ENCODE measurements at regions not wholly inside any gene's neighbourhood (a gene's known extent, or its start where the extent isn't known, plus 50 kb on each side); places are given as distances from the start of the nearest gene placed in this dataset.
"Not testable (repeated sequence)": the region's sequence is repeated elsewhere in the genome, so short reads cannot be mapped to it uniquely, and the experiment has no call there.

- not testable (repeated sequence) for H3K4me3 Mint-ChIP-seq; H3K36me3 Mint-ChIP-seq (ENCODE audit: low read depth); H3K27me3 Mint-ChIP-seq (ENCODE audit: low read depth); H3K9me3 Mint-ChIP-seq; H3K27ac Mint-ChIP-seq; H3K4me1 Mint-ChIP-seq (ENCODE audit: low read depth)
These were observed 2777.4 kb upstream of the TPTE start for GRCh38 chr21:7743940-7744339.

GRCh38 chr21:7744406-7745099 lies 2776.8 kb upstream of the TPTE start:
- not testable (repeated sequence) for H3K27ac Mint-ChIP-seq; H3K27me3 Mint-ChIP-seq (ENCODE audit: low read depth); H3K4me1 Mint-ChIP-seq (ENCODE audit: low read depth); H3K9me3 Mint-ChIP-seq; H3K36me3 Mint-ChIP-seq (ENCODE audit: low read depth); H3K4me3 Mint-ChIP-seq

- H3K4me1 Mint-ChIP-seq (ENCODE audit: low read depth); H3K36me3 Mint-ChIP-seq (ENCODE audit: low read depth); H3K27ac Mint-ChIP-seq; H3K4me3 Mint-ChIP-seq; H3K27me3 Mint-ChIP-seq (ENCODE audit: low read depth); H3K9me3 Mint-ChIP-seq: not testable (repeated sequence)
These were observed 2776.3 kb upstream of the TPTE start for GRCh38 chr21:7745100-7745450.

GRCh38 chr21:7747964-7748363 lies 2773.4 kb upstream of the TPTE start:
- not testable (repeated sequence) for H3K27ac Mint-ChIP-seq

GRCh38 chr21:7752611-7753010 lies 2768.8 kb upstream of the TPTE start:
- not testable (repeated sequence) for H3K4me3 Mint-ChIP-seq; H3K9me3 Mint-ChIP-seq; H3K27me3 Mint-ChIP-seq (ENCODE audit: low read depth); H3K27ac Mint-ChIP-seq; H3K36me3 Mint-ChIP-seq (ENCODE audit: low read depth); H3K4me1 Mint-ChIP-seq (ENCODE audit: low read depth)

More at GRCh38 chr21:7747964-7748363, 2773.4 kb upstream of the TPTE start:
- not testable (repeated sequence) for H3K9me3 Mint-ChIP-seq; H3K27me3 Mint-ChIP-seq (ENCODE audit: low read depth); H3K36me3 Mint-ChIP-seq (ENCODE audit: low read depth); H3K4me3 Mint-ChIP-seq; H3K4me1 Mint-ChIP-seq (ENCODE audit: low read depth)

GRCh38 chr21:7753380-7753877 lies 2768.0 kb upstream of the TPTE start:
- not testable (repeated sequence) for H3K4me1 Mint-ChIP-seq (ENCODE audit: low read depth); H3K27me3 Mint-ChIP-seq (ENCODE audit: low read depth); H3K4me3 Mint-ChIP-seq; H3K9me3 Mint-ChIP-seq; H3K36me3 Mint-ChIP-seq (ENCODE audit: low read depth); H3K27ac Mint-ChIP-seq

- not testable (repeated sequence) for H3K27ac Mint-ChIP-seq; H3K4me1 Mint-ChIP-seq (ENCODE audit: low read depth); H3K9me3 Mint-ChIP-seq; H3K4me3 Mint-ChIP-seq; H3K36me3 Mint-ChIP-seq (ENCODE audit: low read depth); H3K27me3 Mint-ChIP-seq (ENCODE audit: low read depth)
These were observed 2751.4 kb upstream of the TPTE start for GRCh38 chr21:7769985-7770384.

GRCh38 chr21:7774219-7774618 lies 2747.2 kb upstream of the TPTE start:
- H3K27ac Mint-ChIP-seq; H3K4me3 Mint-ChIP-seq; H3K9me3 Mint-ChIP-seq; H3K36me3 Mint-ChIP-seq (ENCODE audit: low read depth); H3K27me3 Mint-ChIP-seq (ENCODE audit: low read depth); H3K4me1 Mint-ChIP-seq (ENCODE audit: low read depth): not testable (repeated sequence)

GRCh38 chr21:7775327-7775984 lies 2745.9 kb upstream of the TPTE start:
- H3K9me3 Mint-ChIP-seq; H3K4me1 Mint-ChIP-seq (ENCODE audit: low read depth); H3K4me3 Mint-ChIP-seq; H3K27me3 Mint-ChIP-seq (ENCODE audit: low read depth); H3K36me3 Mint-ChIP-seq (ENCODE audit: low read depth): not testable (repeated sequence)
- H3K27ac Mint-ChIP-seq: peak overlapping the region; percentile 84

- not testable (repeated sequence) for H3K9me3 Mint-ChIP-seq; H3K27me3 Mint-ChIP-seq (ENCODE audit: low read depth); H3K4me3 Mint-ChIP-seq
These were observed 2745.3 kb upstream of the TPTE start for GRCh38 chr21:7776035-7776434.

GRCh38 chr21:7776622-7777021 lies 2744.8 kb upstream of the TPTE start:
- not testable (repeated sequence) for H3K27me3 Mint-ChIP-seq (ENCODE audit: low read depth); H3K4me3 Mint-ChIP-seq; H3K36me3 Mint-ChIP-seq (ENCODE audit: low read depth); H3K9me3 Mint-ChIP-seq; H3K4me1 Mint-ChIP-seq (ENCODE audit: low read depth); H3K27ac Mint-ChIP-seq

More at GRCh38 chr21:7776035-7776434, 2745.3 kb upstream of the TPTE start:
- H3K27ac Mint-ChIP-seq: peak overlapping the region; percentile 84
- H3K4me1 Mint-ChIP-seq (ENCODE audit: low read depth); H3K36me3 Mint-ChIP-seq (ENCODE audit: low read depth): not testable (repeated sequence)

GRCh38 chr21:7777289-7777688 lies 2744.1 kb upstream of the TPTE start:
- not testable (repeated sequence) for H3K4me1 Mint-ChIP-seq (ENCODE audit: low read depth); H3K9me3 Mint-ChIP-seq; H3K27ac Mint-ChIP-seq; H3K36me3 Mint-ChIP-seq (ENCODE audit: low read depth); H3K27me3 Mint-ChIP-seq (ENCODE audit: low read depth); H3K4me3 Mint-ChIP-seq

GRCh38 chr21:7787427-7788078 lies 2733.8 kb upstream of the TPTE start:
- not testable (repeated sequence) for H3K27ac Mint-ChIP-seq; H3K36me3 Mint-ChIP-seq (ENCODE audit: low read depth); H3K27me3 Mint-ChIP-seq (ENCODE audit: low read depth); H3K9me3 Mint-ChIP-seq; H3K4me3 Mint-ChIP-seq; H3K4me1 Mint-ChIP-seq (ENCODE audit: low read depth)

- not testable (repeated sequence) for H3K4me1 Mint-ChIP-seq (ENCODE audit: low read depth); H3K27ac Mint-ChIP-seq; H3K9me3 Mint-ChIP-seq; H3K27me3 Mint-ChIP-seq (ENCODE audit: low read depth); H3K4me3 Mint-ChIP-seq; H3K36me3 Mint-ChIP-seq (ENCODE audit: low read depth)
These were observed 2727.6 kb upstream of the TPTE start for GRCh38 chr21:7793797-7794196.

- not testable (repeated sequence) for H3K36me3 Mint-ChIP-seq (ENCODE audit: low read depth); H3K4me1 Mint-ChIP-seq (ENCODE audit: low read depth); H3K27ac Mint-ChIP-seq; H3K27me3 Mint-ChIP-seq (ENCODE audit: low read depth); H3K9me3 Mint-ChIP-seq; H3K4me3 Mint-ChIP-seq
These were observed 2724.1 kb upstream of the TPTE start for GRCh38 chr21:7797328-7797727.

All from T-helper 1 cell treated with Interleukin-12 subunit alpha and Interleukin-12 subunit beta and Interleukin-4 antibody, amounts not matched to agents 30 μg/mL and 1 μg/mL, for 36 hours (primary cell).